ENCODE measurements at regions not wholly inside any gene's neighbourhood (a gene's known extent, or its start where the extent isn't known, plus 50 kb on each side); places are given as distances from the start of the nearest gene placed in this dataset.

GRCh38 chr12:9276990-9277389, 68.8 kb upstream of the PZP start:
- H3K36me3 ChIP-seq, result no peaks in the 10 kb centered on the region
- no peak overlapping the region for H3K4me3 ChIP-seq
- TF ChIP-seq, protein P1, sequence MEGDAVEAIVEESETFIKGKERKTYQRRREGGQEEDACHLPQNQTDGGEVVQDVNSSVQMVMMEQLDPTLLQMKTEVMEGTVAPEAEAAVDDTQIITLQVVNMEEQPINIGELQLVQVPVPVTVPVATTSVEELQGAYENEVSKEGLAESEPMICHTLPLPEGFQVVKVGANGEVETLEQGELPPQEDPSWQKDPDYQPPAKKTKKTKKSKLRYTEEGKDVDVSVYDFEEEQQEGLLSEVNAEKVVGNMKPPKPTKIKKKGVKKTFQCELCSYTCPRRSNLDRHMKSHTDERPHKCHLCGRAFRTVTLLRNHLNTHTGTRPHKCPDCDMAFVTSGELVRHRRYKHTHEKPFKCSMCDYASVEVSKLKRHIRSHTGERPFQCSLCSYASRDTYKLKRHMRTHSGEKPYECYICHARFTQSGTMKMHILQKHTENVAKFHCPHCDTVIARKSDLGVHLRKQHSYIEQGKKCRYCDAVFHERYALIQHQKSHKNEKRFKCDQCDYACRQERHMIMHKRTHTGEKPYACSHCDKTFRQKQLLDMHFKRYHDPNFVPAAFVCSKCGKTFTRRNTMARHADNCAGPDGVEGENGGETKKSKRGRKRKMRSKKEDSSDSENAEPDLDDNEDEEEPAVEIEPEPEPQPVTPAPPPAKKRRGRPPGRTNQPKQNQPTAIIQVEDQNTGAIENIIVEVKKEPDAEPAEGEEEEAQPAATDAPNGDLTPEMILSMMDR (IDR thresholded peaks at IDR 0.05), result no peak
- peaks cover 0 to under 1% of the 10 kb centered on the region in 2 donors for H3K4me1 ChIP-seq
- no peaks in the 10 kb centered on the region for H3K9me3 ChIP-seq
- H3K27ac ChIP-seq, result no peak overlapping the region
- no peak for DNase-seq (ENCODE audit: low spot score)
- H3K27me3 ChIP-seq, result no peaks in the 10 kb centered on the region

DNA sequence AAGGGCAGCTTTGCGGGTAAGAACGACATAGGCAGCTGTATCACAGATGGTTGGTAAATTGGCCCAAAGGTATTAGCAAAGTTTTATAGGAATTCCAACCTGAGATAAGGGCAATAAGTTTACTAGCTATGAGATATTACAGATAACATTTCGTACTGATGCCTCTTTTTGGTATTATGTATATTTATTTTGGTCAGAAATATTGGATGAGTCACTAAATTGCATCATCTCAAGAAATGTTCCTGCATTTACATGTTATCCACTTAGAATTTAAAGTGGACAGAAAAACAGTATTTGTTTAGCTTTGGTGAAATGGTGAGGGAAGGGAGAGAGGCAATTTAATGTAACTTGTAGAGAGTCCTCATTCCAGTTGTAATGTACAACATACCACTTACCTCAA, 65.1 kb upstream of the PZP start:
- Histone ChIP-seq H3K4me3 (no peak overlapping the region), H3K27me3 (no peaks in the 10 kb centered on the region), H3K9me3 (no peaks in the 10 kb centered on the region), H3K36me3 (no peaks in the 10 kb centered on the region), H3K4me1 (peaks cover 0 to 8% of the 10 kb centered on the region in 2 donors), H3K27ac (no peak overlapping the region)
- TF ChIP-seq, protein P1 (IDR thresholded peaks at IDR 0.05), result no peak
- no peak for DNase-seq (ENCODE audit: low spot score)

DNA sequence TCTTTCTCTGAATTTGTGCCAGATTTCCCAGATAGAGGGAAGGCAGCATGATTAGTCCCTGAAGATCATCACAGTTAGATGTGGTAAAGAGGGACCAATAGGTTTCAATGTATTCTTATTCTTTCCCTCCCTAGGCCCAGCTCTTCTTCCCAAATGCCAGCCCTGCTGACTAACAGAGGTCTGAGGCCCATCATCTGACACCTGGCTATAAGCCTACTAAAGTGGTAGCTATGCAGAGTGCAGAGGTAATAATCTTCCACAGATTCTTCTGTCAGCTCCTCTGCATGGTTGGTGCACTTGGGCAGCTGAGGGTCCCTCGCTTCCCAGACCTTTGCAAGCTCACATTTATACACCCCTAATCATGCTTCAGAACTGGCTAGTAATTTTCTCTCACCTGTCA, 63.7 kb upstream of the PZP start:
- no peaks in the 10 kb centered on the region for H3K36me3 ChIP-seq
- peak overlapping the region in 1 of 2 donors; percentile 5 for H3K27ac ChIP-seq
- H3K4me1 ChIP-seq, result peaks cover 0 to 8% of the 10 kb centered on the region in 2 donors
- TF ChIP-seq, protein P1 (IDR thresholded peaks at IDR 0.05), result no peak
- no peak overlapping the region for H3K4me3 ChIP-seq
- no peak for DNase-seq (ENCODE audit: low spot score)
- H3K9me3 ChIP-seq, result no peaks in the 10 kb centered on the region
- H3K27me3 ChIP-seq, result no peaks in the 10 kb centered on the region

DNA sequence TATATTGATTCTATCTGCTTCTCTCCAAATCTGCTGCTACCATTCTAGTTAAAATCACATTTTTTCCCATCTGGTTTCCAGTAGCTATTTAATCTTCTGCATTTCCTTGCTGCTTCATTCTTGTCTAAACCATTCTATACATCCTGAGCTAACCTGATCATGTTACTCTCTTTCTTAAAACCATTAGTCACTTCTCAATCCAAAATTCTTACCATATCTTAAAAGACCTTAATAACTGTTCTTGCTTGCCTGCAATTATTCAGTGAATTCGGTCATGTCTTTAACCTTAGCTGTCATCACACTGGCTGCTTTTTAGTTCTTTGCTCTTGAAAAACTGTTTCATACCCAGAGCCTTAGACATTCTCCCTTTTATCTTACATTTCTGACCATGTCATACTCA, 56.4 kb upstream of the PZP start:
- Histone ChIP-seq H3K4me1 (no peaks in the 10 kb centered on the region), H3K27me3 (no peaks in the 10 kb centered on the region), H3K36me3 (no peaks in the 10 kb centered on the region), H3K27ac (no peak overlapping the region), H3K4me3 (no peak overlapping the region), H3K9me3 (no peaks in the 10 kb centered on the region)
- DNase-seq (ENCODE audit: low spot score), result no peak
- TF ChIP-seq, protein P1 (IDR thresholded peaks at IDR 0.05), result no peak

- H3K36me3 ChIP-seq, result no peaks in the 10 kb centered on the region
- no peak overlapping the region for H3K4me3 ChIP-seq
- H3K9me3 ChIP-seq, result no peaks in the 10 kb centered on the region
- H3K27ac ChIP-seq, result no peak overlapping the region
- no peak for DNase-seq (ENCODE audit: low spot score)
- no peaks in the 10 kb centered on the region for H3K4me1 ChIP-seq
- H3K27me3 ChIP-seq, result no peaks in the 10 kb centered on the region
- TF ChIP-seq, protein P1 (IDR thresholded peaks at IDR 0.05), result no peak
Measured at GRCh38 chr12:9260931-9261330, 52.7 kb upstream of the PZP start.

- no peak overlapping the region for H3K27ac ChIP-seq
- no peaks in the 10 kb centered on the region for H3K27me3 ChIP-seq
- TF ChIP-seq, protein P1 (IDR thresholded peaks at IDR 0.05), result no peak
- no peak overlapping the region for H3K4me3 ChIP-seq
- no peak for DNase-seq (ENCODE audit: low spot score)
- H3K36me3 ChIP-seq, result no peaks in the 10 kb centered on the region
- H3K4me1 ChIP-seq, result no peaks in the 10 kb centered on the region
- no peaks in the 10 kb centered on the region for H3K9me3 ChIP-seq
Measured at GRCh38 chr12:9258676-9259075, 50.5 kb upstream of the PZP start.

Data from right atrium auricular region (tissue), 2 donors.